SKM-1 (cell line): ENCODE measurements at regions not wholly inside any gene's neighbourhood (a gene's known extent, or its start where the extent isn't known, plus 50 kb on each side); places are given as distances from the start of the nearest gene placed in this dataset.
"Not testable (repeated sequence)": the region's sequence is repeated elsewhere in the genome, so short reads cannot be mapped to it uniquely, and the experiment has no call there.

Source experiments
- DNase-seq: peaks from one replicate; lab custom pipeline; 2025; ENCODE audit not compliant: unreplicated experiment; lab: John Stamatoyannopoulos, UW

- DNase-seq: no peak
These were observed 158.6 kb upstream of the ALG10B start for GRCh38 chr12:38157933-38158401.

- DNase-seq: no peak
These were observed 158.0 kb upstream of the ALG10B start for GRCh38 chr12:38158428-38159091.

- no peak for DNase-seq
These were observed 157.5 kb upstream of the ALG10B start for GRCh38 chr12:38159092-38159551.

- no peak for DNase-seq
These were observed 156.8 kb upstream of the ALG10B start for GRCh38 chr12:38159591-38160317.

- no peak for DNase-seq
These were observed 156.1 kb upstream of the ALG10B start for GRCh38 chr12:38160318-38161122.

- no peak for DNase-seq
These were observed 155.2 kb upstream of the ALG10B start for GRCh38 chr12:38161123-38162000.

- no peak for DNase-seq
These were observed 154.6 kb upstream of the ALG10B start for GRCh38 chr12:38162013-38162412.

GRCh38 chr12:38162708-38163441 is 153.7 kb upstream of the ALG10B start:
- DNase-seq: no peak

GRCh38 chr12:38163442-38163801 is 153.2 kb upstream of the ALG10B start:
- no peak for DNase-seq

- no peak for DNase-seq
These were observed 150.3 kb upstream of the ALG10B start for GRCh38 chr12:38166225-38166624.

GRCh38 chr12:38175538-38175937 is 141.0 kb upstream of the ALG10B start:
- DNase-seq: no peak

- not testable (repeated sequence) for DNase-seq
These were observed 133.0 kb upstream of the ALG10B start for GRCh38 chr12:38183617-38184016.

GRCh38 chr12:38197286-38197685 is 119.3 kb upstream of the ALG10B start:
- DNase-seq: not testable (repeated sequence)

GRCh38 chr12:38201461-38202276 is 114.9 kb upstream of the ALG10B start:
- no peak for DNase-seq

GRCh38 chr12:38204831-38205230 is 111.7 kb upstream of the ALG10B start:
- DNase-seq: no peak

- DNase-seq: no peak
These were observed 94.6 kb upstream of the ALG10B start for GRCh38 chr12:38222011-38222410.

- DNase-seq: not testable (repeated sequence)
These were observed 78.2 kb upstream of the ALG10B start for GRCh38 chr12:38238328-38238727.

GRCh38 chr12:38253778-38254177 is 62.8 kb upstream of the ALG10B start:
- no peak for DNase-seq

GRCh38 chr12:38258411-38258810 is 58.2 kb upstream of the ALG10B start:
- no peak for DNase-seq
